Medulla oblongata (tissue), 1 donor: ENCODE measurements at regions not wholly inside any gene's neighbourhood (a gene's known extent, or its start where the extent isn't known, plus 50 kb on each side); places are given as distances from the start of the nearest gene placed in this dataset.

ENCODE experiments used
- DNase-seq: peaks from one replicate; pipeline ENCODE4 v3.0.0-alpha.2; 2015; ENCODE audit errors: extremely low spot score

GRCh38 chr3:111311709-111312235, 230.2 kb upstream of the CD96 start:
- peak; percentile 67 for DNase-seq

GRCh38 chr3:111314181-111314873, 227.7 kb upstream of the CD96 start:
- no peak for DNase-seq

DNA sequence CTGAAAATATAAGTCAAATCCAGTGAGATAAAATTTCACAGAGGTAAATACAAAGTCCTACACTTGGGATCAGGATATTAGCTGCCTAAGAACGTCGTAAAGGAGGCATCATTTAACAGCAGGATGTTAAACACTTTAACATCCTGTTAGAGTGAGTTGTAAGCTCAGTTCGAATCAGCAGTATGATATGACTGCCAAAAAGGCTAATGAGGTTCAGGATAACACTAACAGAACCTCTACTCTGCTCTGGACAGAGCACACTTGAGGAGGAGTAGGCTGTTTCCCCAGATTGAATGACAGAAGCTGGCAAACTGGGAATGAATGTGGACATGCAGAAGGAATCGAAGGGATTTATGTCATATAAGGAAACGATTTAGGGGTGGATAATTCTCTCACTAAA, 227.1 kb upstream of the CD96 start:
- no peak for DNase-seq

- no peak for DNase-seq
Observed at GRCh38 chr3:111315930-111316587, 225.9 kb upstream of the CD96 start.

GRCh38 chr3:111318289-111318688, 223.7 kb upstream of the CD96 start:
- no peak for DNase-seq

DNA sequence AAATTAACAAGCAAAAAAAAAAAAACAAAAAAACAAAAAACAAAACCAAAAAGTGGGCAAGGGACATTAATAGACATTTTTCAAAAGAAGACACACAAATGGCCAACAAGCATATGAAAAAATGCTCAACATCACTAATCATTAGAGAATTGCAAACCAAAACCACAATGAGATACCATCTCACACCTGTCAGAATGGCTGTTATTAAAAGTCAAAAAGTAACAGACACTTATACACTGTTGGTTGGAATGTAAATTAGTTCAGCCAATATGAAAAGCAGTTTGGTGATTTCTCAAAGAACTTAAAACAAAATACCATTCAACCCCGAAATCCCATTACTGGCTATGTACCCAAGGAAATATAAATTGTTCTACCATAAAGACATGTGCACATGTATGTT, 222.4 kb upstream of the CD96 start:
- DNase-seq, result no peak

GRCh38 chr3:111321786-111322185, 220.2 kb upstream of the CD96 start:
- DNase-seq, result no peak

- DNase-seq, result no peak
Observed at GRCh38 chr3:111323019-111323418, 219.0 kb upstream of the CD96 start.

GRCh38 chr3:111324151-111324550, 217.8 kb upstream of the CD96 start:
- DNase-seq, result no peak

GRCh38 chr3:111324645-111325044, 217.4 kb upstream of the CD96 start:
- no peak for DNase-seq

- DNase-seq, result no peak
Observed at GRCh38 chr3:111325160-111325718, 216.8 kb upstream of the CD96 start.

- DNase-seq, result no peak
Observed at GRCh38 chr3:111326144-111326995, 215.6 kb upstream of the CD96 start.

- no peak for DNase-seq
Observed at GRCh38 chr3:111331306-111331705, 210.7 kb upstream of the CD96 start.

- no peak for DNase-seq
Observed at GRCh38 chr3:111331912-111332311, 210.1 kb upstream of the CD96 start.

GRCh38 chr3:111332488-111333080, 209.4 kb upstream of the CD96 start:
- no peak for DNase-seq

DNA sequence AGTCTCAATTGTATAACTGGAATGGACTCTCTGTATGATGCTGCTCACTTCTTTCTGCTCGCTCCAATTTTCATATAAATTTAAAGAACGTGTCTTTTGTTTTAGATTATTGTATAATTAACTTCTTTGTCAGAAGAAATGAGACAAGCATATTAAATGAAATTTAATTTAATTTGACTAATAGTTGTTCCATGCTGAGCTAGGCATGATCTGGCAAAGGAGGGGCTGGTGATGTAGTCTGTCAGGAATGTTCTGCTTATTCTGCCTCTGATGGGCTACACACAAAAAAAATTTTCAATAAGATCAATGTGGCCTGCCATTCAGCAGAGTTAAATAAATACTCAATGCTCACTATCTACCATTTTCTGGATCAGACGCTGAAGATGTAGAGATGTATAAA, 208.4 kb upstream of the CD96 start:
- no peak for DNase-seq

DNA sequence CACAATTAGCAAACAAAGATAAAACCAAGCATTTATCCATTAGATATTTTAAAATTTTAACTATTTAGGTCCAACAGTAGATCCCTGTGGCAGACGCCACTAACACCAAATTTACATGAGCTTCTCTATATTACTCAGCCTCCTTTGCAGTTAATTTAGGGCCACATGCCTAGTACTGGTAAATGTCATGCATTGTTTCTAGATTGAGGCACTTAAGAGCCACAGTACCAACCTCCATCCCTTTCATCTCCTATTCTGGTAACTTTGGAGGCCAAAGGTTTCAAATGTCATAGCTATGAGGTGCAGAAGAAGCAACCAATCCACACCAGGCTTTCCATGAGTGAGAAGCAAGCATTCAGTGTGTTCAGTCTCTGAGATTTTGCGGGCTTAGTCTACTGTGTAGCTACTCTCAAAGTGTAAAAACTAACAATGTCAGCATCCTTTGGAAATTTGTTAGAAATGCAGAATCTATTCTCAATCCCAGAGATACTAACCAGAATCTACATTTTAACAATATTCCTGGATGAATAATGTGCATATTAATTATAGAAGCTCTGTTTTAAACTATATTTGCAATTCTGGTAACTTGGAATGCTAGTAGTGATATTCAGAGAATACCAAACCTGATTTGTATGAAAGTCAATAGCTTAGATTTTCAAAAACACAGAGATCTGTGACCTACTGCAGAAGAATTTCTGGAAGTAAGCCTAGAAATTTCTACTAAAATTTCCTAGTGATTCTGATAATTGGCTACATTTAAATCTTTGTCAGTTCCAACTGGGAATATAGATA, 206.3 kb upstream of the CD96 start:
- DNase-seq, result no peak

DNA sequence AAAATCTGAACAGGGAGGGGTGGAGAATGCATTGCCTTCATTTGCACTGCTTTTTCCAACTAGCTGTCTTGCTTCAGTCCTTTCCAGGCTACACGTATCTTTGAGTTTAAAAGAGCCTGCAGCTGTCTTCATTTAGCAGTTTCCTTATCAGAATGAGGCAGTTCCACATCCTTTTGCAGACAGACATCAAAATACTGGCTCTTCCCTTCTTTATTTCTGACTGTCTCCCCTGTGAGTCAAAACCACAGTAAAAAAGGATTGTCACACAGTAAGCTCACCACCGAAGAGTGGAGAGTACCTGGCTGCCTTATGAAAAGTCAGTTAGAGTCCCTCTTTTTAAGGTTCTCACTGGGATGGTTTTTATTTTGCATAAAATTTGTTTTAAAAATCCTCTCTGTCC, 205.5 kb upstream of the CD96 start:
- peak; percentile 12 for DNase-seq

- DNase-seq, result peak; percentile 74
Observed at GRCh38 chr3:111338059-111338698, 203.8 kb upstream of the CD96 start.

GRCh38 chr3:111339017-111339416, 203.0 kb upstream of the CD96 start:
- DNase-seq, result no peak
